Prostate gland (tissue), 2 donors: ENCODE measurements at regions not wholly inside any gene's neighbourhood (a gene's known extent, or its start where the extent isn't known, plus 50 kb on each side); places are given as distances from the start of the nearest gene placed in this dataset.

Source experiments
- POLR2A ChIP-seq: fragments of 450-650 bp; IDR thresholded peaks from one replicate; pipeline ENCODE4 v1.6.1; 2016; ENCODE audit warnings: antibody characterized with exemption, mild to moderate bottlenecking
- POLR2AphosphoS5 ChIP-seq: sonication (generic); formaldehyde crosslinking; IDR thresholded peaks from one replicate; pipeline ENCODE4 v1.6.1; 2017; ENCODE audit warnings: antibody characterized with exemption
- TF ChIP-seq, protein P1 (sequence below), 4 experiments: fragments of 200-600 bp in 2 of 4; fragments of 450-650 bp in 2 of 4; sonication (generic) in 2 of 4; IDR thresholded peaks; 1 replicate in 3 of 4; 2 replicates in 1 of 4; pipeline ENCODE4 v1.5.1; 2016 to 2019; ENCODE audit warnings: antibody characterized with exemption in 4 of 4, mild to moderate bottlenecking in 2 of 4, moderate library complexity in 2 of 4

DNA sequence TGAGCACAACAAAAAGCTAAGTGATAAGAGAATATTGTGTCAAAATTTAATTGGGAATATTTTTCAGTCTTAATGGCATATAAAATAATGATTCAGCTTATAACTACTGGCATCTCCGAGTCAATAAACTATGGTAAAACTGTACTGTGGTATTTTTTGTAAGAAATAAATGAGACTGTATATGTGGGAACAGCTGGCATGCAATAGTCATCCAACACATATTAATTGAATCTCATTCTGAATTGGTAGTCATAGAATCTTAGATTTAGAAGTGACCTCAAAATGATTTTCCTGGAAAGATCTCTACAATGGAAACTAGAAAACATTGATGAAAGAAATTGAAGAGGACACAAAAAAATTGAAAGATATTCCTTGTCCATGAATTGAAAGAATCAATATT lies 133.4 kb upstream of the SLC7A14 start:
- TF ChIP-seq, protein P1, sequence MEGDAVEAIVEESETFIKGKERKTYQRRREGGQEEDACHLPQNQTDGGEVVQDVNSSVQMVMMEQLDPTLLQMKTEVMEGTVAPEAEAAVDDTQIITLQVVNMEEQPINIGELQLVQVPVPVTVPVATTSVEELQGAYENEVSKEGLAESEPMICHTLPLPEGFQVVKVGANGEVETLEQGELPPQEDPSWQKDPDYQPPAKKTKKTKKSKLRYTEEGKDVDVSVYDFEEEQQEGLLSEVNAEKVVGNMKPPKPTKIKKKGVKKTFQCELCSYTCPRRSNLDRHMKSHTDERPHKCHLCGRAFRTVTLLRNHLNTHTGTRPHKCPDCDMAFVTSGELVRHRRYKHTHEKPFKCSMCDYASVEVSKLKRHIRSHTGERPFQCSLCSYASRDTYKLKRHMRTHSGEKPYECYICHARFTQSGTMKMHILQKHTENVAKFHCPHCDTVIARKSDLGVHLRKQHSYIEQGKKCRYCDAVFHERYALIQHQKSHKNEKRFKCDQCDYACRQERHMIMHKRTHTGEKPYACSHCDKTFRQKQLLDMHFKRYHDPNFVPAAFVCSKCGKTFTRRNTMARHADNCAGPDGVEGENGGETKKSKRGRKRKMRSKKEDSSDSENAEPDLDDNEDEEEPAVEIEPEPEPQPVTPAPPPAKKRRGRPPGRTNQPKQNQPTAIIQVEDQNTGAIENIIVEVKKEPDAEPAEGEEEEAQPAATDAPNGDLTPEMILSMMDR (IDR thresholded peaks at IDR 0.05) = no peak
- TF ChIP-seq POLR2A = no peak
- TF ChIP-seq POLR2AphosphoS5 = no peak
